H9 (cell line): ENCODE measurements at regions not wholly inside any gene's neighbourhood (a gene's known extent, or its start where the extent isn't known, plus 50 kb on each side); places are given as distances from the start of the nearest gene placed in this dataset.

Source experiments
- DNase-seq: peaks from one replicate; pipeline ENCODE4 v3.0.0-alpha.2; 2017
- H2AFZ ChIP-seq: one replicate; pipeline ENCODE4 v1.6.1; 2013; ENCODE audit warnings: mild to moderate bottlenecking, low read length, control low read depth, moderate library complexity
- H2AK5ac ChIP-seq: 2 replicates; pipeline ENCODE4 v1.6.1; 2013; ENCODE audit warnings: low read length, control low read depth, mixed read lengths; ENCODE audit not compliant: insufficient read length
- H2BK120ac ChIP-seq: one replicate; pipeline ENCODE4 v1.6.1; 2013; ENCODE audit warnings: low read depth, mild to moderate bottlenecking, low read length, control low read depth, inconsistent platforms; ENCODE audit not compliant: poor library complexity, severe bottlenecking
- H2BK12ac ChIP-seq: 2 replicates; pipeline ENCODE4 v1.6.1; 2013; ENCODE audit warnings: low read length, control low read depth, mixed read lengths, low read depth; ENCODE audit not compliant: insufficient read length
- H2BK15ac ChIP-seq: 2 replicates; pipeline ENCODE4 v1.6.1; 2013; ENCODE audit warnings: low read depth, low read length, control low read depth
- H2BK20ac ChIP-seq: one replicate; pipeline ENCODE4 v1.6.1; 2013; ENCODE audit warnings: low read depth, mild to moderate bottlenecking, low read length, control low read depth, inconsistent platforms; ENCODE audit not compliant: poor library complexity, severe bottlenecking
- H2BK5ac ChIP-seq: 2 replicates; pipeline ENCODE4 v1.6.1; 2013; ENCODE audit warnings: low read length, control low read depth, mixed read lengths; ENCODE audit not compliant: insufficient read length
- H3K14ac ChIP-seq: 2 replicates; pipeline ENCODE4 v1.6.1; 2013; ENCODE audit warnings: low read length, control low read depth; ENCODE audit not compliant: insufficient read depth
- H3K18ac ChIP-seq: 2 replicates; pipeline ENCODE4 v1.6.1; 2013; ENCODE audit warnings: low read depth, mild to moderate bottlenecking, mixed read lengths, low read length, control low read depth; ENCODE audit not compliant: insufficient read length
- H3K23ac ChIP-seq: 2 replicates; pipeline ENCODE4 v1.6.1; 2013; ENCODE audit warnings: low read length, control low read depth, mixed read lengths, low read depth; ENCODE audit not compliant: insufficient read length
- H3K23me2 ChIP-seq: 2 replicates; pipeline ENCODE4 v1.6.1; 2013; ENCODE audit warnings: low read depth, mild to moderate bottlenecking, mixed read lengths, low read length, control low read depth; ENCODE audit not compliant: insufficient read length, poor library complexity, severe bottlenecking
- H3K27ac ChIP-seq: 2 replicates; pipeline ENCODE4 v1.5.1; 2013; ENCODE audit warnings: low read length, control low read depth, mixed read lengths, low read depth; ENCODE audit not compliant: insufficient read length
- H3K27me3 ChIP-seq: 2 replicates; pipeline ENCODE4 v1.6.1; 2013; ENCODE audit warnings: low read length, control low read depth, inconsistent platforms; ENCODE audit not compliant: insufficient read depth
- H3K4ac ChIP-seq: 2 replicates; pipeline ENCODE4 v1.6.1; 2013; ENCODE audit warnings: low read depth, mild to moderate bottlenecking, control low read depth, inconsistent platforms, low read length, moderate library complexity
- H3K4me1 ChIP-seq: 2 replicates; pipeline ENCODE4 v1.6.1; 2013; ENCODE audit warnings: low read length, control low read depth, inconsistent platforms; ENCODE audit not compliant: insufficient read depth
- H3K4me2 ChIP-seq: 2 replicates; pipeline ENCODE4 v1.6.1; 2013; ENCODE audit warnings: low read length, control low read depth, mixed read lengths; ENCODE audit not compliant: insufficient read length, insufficient read depth
- H3K56ac ChIP-seq: 2 replicates; pipeline ENCODE4 v1.6.1; 2013; ENCODE audit warnings: low read depth, mild to moderate bottlenecking, mixed read lengths, low read length, control low read depth; ENCODE audit not compliant: insufficient read length
- H3K79me1 ChIP-seq: 2 replicates; pipeline ENCODE4 v1.6.1; 2013; ENCODE audit warnings: low read depth, mild to moderate bottlenecking, moderate library complexity, low read length, control low read depth, inconsistent platforms; ENCODE audit not compliant: insufficient read depth, poor library complexity, severe bottlenecking
- H3K79me2 ChIP-seq: 2 replicates; pipeline ENCODE4 v1.6.1; 2013; ENCODE audit warnings: low read length, control low read depth, inconsistent platforms; ENCODE audit not compliant: insufficient read depth
- H3K9ac ChIP-seq: 2 replicates; pipeline ENCODE4 v1.6.1; 2013; ENCODE audit warnings: low read length, control low read depth, mixed read lengths; ENCODE audit not compliant: insufficient read length; ENCODE audit errors: extremely low read depth
- H3K9me3 ChIP-seq: one replicate; pipeline ENCODE4 v1.6.1; 2013; ENCODE audit warnings: low read depth, low read length, inconsistent platforms; ENCODE audit not compliant: control insufficient read depth
- H3T11ph ChIP-seq: one replicate; pipeline ENCODE4 v1.6.1; 2013; ENCODE audit warnings: mild to moderate bottlenecking, low read length, control low read depth, inconsistent platforms
- H4K20me1 ChIP-seq: one replicate; pipeline ENCODE4 v1.6.1; 2013; ENCODE audit not compliant: control insufficient read depth, insufficient read length, insufficient read depth
- H4K5ac ChIP-seq: 2 replicates; pipeline ENCODE4 v1.6.1; 2013; ENCODE audit warnings: low read depth, mild to moderate bottlenecking, mixed read lengths, low read length, control low read depth; ENCODE audit not compliant: insufficient read length
- H4K8ac ChIP-seq: replicated peaks from 2 replicates; pipeline ENCODE4 v1.6.1; 2013; ENCODE audit warnings: low read length, control low read depth, mixed read lengths, low read depth; ENCODE audit not compliant: insufficient read length
- H4K91ac ChIP-seq: 2 replicates; pipeline ENCODE4 v1.6.1; 2013; ENCODE audit warnings: low read depth, mild to moderate bottlenecking, moderate library complexity, mixed read lengths, low read length, control low read depth; ENCODE audit not compliant: insufficient read length
- H3K27ac Mint-ChIP-seq, 3 experiments: 2 replicates in 2 of 3; 3 replicates in 1 of 3; pipeline ENCODE4 v1.8.0; 2020 to 2021; ENCODE audit warnings: mixed read lengths in 3 of 3, mild to moderate bottlenecking in 1 of 3, moderate library complexity in 1 of 3
- H3K27me3 Mint-ChIP-seq: 2 replicates; pipeline ENCODE4 v1.8.0; 2021; ENCODE audit warnings: low read depth, mild to moderate bottlenecking, moderate library complexity, mixed read lengths
- H3K36me3 Mint-ChIP-seq, 3 experiments: 2 replicates in 2 of 3; 3 replicates in 1 of 3; pipeline ENCODE4 v1.8.0; 2020 to 2021; ENCODE audit warnings: low read depth in 3 of 3, mixed read lengths in 3 of 3; ENCODE audit not compliant: insufficient read depth in 1 of 3
- H3K4me1 Mint-ChIP-seq, 2 experiments: 2 replicates each; pipeline ENCODE4 v1.8.0; 2020; ENCODE audit warnings: mixed read lengths in 2 of 2
- H3K4me3 Mint-ChIP-seq, 2 experiments: 2 replicates in 1 of 2; 3 replicates in 1 of 2; pipeline ENCODE4 v1.8.0; 2020 to 2021; ENCODE audit warnings: mild to moderate bottlenecking in 2 of 2, mixed read lengths in 2 of 2, moderate library complexity in 1 of 2
- H3K9me3 Mint-ChIP-seq, 2 experiments: 2 replicates in 1 of 2; 3 replicates in 1 of 2; pipeline ENCODE4 v1.8.0; 2020; ENCODE audit warnings: mild to moderate bottlenecking in 2 of 2, mixed read lengths in 2 of 2, moderate library complexity in 1 of 2
- WGBS: extraction: QIAGEN DNeasy Blood & Tissue Kit; methylation state at CpG from one replicate; pipeline ENCODE4 v1.1.7; 2013; ENCODE audit warnings: missing lambda C conversion rate, low lambda C conversion rate, mixed read lengths; ENCODE audit not compliant: insufficient read length; ENCODE audit errors: extremely low coverage; 5-methylcytosine and 5-hydroxymethylcytosine counted together
- TF ChIP-seq, protein P1 (sequence below): fragments of 200-600 bp; sonication (generic); conservative IDR thresholded peaks from 3 replicates; pipeline ENCODE4 v1.8.0; 2021; ENCODE audit warnings: antibody characterized with exemption, mild to moderate bottlenecking

DNA sequence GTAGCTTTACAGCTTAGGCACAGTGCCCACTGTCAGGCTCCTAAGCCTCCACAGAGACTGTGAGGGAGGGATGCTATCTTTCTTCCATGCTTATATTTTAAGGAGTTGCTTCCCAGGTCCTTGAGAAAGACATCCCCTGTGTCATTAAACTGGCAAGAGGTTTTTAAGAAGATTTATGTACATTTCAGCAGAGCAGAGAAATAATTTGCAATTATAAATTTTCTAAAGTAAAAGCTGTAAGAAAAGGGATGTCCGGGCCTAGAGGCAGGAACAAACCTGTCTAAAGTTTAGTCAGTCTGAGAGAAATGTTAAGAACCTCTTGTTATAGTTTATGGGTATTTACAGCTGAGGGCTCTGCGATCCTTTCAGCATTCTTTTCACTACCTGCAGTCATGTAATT is 716.1 kb downstream of the SLC16A7 start:
- H3K9me3 ChIP-seq, result no peaks in the 10 kb centered on the region
- no peak overlapping the region for H3K14ac ChIP-seq
- H4K91ac ChIP-seq, result no peak overlapping the region
- H2BK120ac ChIP-seq, result no peak overlapping the region
- no peak overlapping the region for H3K4ac ChIP-seq
- no peaks in the 10 kb centered on the region for H3K79me1 ChIP-seq
- no peak overlapping the region for H3K23ac ChIP-seq
- no peak overlapping the region for H3K4me2 ChIP-seq
- no peaks in the 10 kb centered on the region for H3K36me3 Mint-ChIP-seq
- H3T11ph ChIP-seq, result no peak overlapping the region
- no peak overlapping the region for H3K9ac ChIP-seq
- no peak overlapping the region for H3K18ac ChIP-seq
- H3K79me2 ChIP-seq, result no peaks in the 10 kb centered on the region
- no peak overlapping the region for H4K5ac ChIP-seq
- H3K27ac Mint-ChIP-seq, result no peak overlapping the region
- no peak overlapping the region for H3K27ac ChIP-seq
- no CpG with 5 or more reads among the region's 2 CpGs for WGBS
- no peak overlapping the region for H2BK15ac ChIP-seq
- H4K20me1 ChIP-seq, result no peaks in the 10 kb centered on the region
- H2AFZ ChIP-seq, result no peak overlapping the region
- no peaks in the 10 kb centered on the region for H3K4me1 ChIP-seq
- H2BK12ac ChIP-seq, result no peak overlapping the region
- H3K56ac ChIP-seq, result no peak overlapping the region
- no peaks in the 10 kb centered on the region for H3K9me3 Mint-ChIP-seq
- no peaks in the 10 kb centered on the region for H3K27me3 ChIP-seq
- no peak for DNase-seq
- no peak overlapping the region for H2AK5ac ChIP-seq
- no peak overlapping the region for H2BK5ac ChIP-seq
- H2BK20ac ChIP-seq, result no peak overlapping the region
- no peak overlapping the region for H3K4me3 Mint-ChIP-seq
- H4K8ac ChIP-seq, result no peak overlapping the region
- H3K27me3 Mint-ChIP-seq, result no peaks in the 10 kb centered on the region; the same call in 1 of the 2 replicates
- H3K23me2 ChIP-seq, result no peaks in the 10 kb centered on the region
- TF ChIP-seq, protein P1, sequence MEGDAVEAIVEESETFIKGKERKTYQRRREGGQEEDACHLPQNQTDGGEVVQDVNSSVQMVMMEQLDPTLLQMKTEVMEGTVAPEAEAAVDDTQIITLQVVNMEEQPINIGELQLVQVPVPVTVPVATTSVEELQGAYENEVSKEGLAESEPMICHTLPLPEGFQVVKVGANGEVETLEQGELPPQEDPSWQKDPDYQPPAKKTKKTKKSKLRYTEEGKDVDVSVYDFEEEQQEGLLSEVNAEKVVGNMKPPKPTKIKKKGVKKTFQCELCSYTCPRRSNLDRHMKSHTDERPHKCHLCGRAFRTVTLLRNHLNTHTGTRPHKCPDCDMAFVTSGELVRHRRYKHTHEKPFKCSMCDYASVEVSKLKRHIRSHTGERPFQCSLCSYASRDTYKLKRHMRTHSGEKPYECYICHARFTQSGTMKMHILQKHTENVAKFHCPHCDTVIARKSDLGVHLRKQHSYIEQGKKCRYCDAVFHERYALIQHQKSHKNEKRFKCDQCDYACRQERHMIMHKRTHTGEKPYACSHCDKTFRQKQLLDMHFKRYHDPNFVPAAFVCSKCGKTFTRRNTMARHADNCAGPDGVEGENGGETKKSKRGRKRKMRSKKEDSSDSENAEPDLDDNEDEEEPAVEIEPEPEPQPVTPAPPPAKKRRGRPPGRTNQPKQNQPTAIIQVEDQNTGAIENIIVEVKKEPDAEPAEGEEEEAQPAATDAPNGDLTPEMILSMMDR, result no peak
- peaks cover 4% of the 10 kb centered on the region in 2 experiments for H3K4me1 Mint-ChIP-seq
